D341Med (cell line): ENCODE measurements at regions not wholly inside any gene's neighbourhood (a gene's known extent, or its start where the extent isn't known, plus 50 kb on each side); places are given as distances from the start of the nearest gene placed in this dataset.

Experiments used
- DNase-seq: peaks from one replicate; pipeline ENCODE4 v3.0.0; 2012; ENCODE audit warnings: low spot score

GRCh38 chr4:110961066-110961465 is 338.2 kb upstream of the PITX2 start:
- DNase-seq: no peak

GRCh38 chr4:110962616-110963015 is 339.7 kb upstream of the PITX2 start:
- DNase-seq: no peak

- DNase-seq: no peak
These were observed 340.9 kb upstream of the PITX2 start for GRCh38 chr4:110963662-110964280.

GRCh38 chr4:110967936-110968335 is 345.1 kb upstream of the PITX2 start:
- no peak for DNase-seq

- peak; percentile 67 for DNase-seq
These were observed 347.8 kb upstream of the PITX2 start for GRCh38 chr4:110970642-110971041.

- DNase-seq: no peak
These were observed 352.5 kb upstream of the PITX2 start for GRCh38 chr4:110975338-110975737.

- DNase-seq: no peak
These were observed 354.7 kb upstream of the PITX2 start for GRCh38 chr4:110977554-110977953.

GRCh38 chr4:110978761-110979160 is 355.9 kb upstream of the PITX2 start:
- DNase-seq: no peak

GRCh38 chr4:110982486-110982885 is 359.6 kb upstream of the PITX2 start:
- DNase-seq: no peak

- DNase-seq: peak; percentile 30
These were observed 365.8 kb upstream of the PITX2 start for GRCh38 chr4:110988722-110989121.

- no peak for DNase-seq
These were observed 366.2 kb upstream of the PITX2 start for GRCh38 chr4:110989125-110989524.

GRCh38 chr4:110994781-110995180 is 371.9 kb upstream of the PITX2 start:
- DNase-seq: no peak

- no peak for DNase-seq
These were observed 375.4 kb upstream of the PITX2 start for GRCh38 chr4:110998320-110998719.

GRCh38 chr4:111011458-111011857 is 388.6 kb upstream of the PITX2 start:
- DNase-seq: peak; percentile 20

GRCh38 chr4:111013846-111014245 is 391.0 kb upstream of the PITX2 start:
- DNase-seq: no peak

- no peak for DNase-seq
These were observed 391.7 kb upstream of the PITX2 start for GRCh38 chr4:111014537-111014936.

GRCh38 chr4:111016416-111016815 is 393.5 kb upstream of the PITX2 start:
- DNase-seq: no peak

GRCh38 chr4:111018216-111018615 is 395.3 kb upstream of the PITX2 start:
- DNase-seq: no peak

- no peak for DNase-seq
These were observed 397.6 kb upstream of the PITX2 start for GRCh38 chr4:111020476-111020875.

- no peak for DNase-seq
These were observed 398.1 kb upstream of the PITX2 start for GRCh38 chr4:111020961-111021360.

GRCh38 chr4:111022758-111023157 is 399.9 kb upstream of the PITX2 start:
- no peak for DNase-seq

GRCh38 chr4:111027526-111027925 is 404.6 kb upstream of the PITX2 start:
- DNase-seq: no peak

GRCh38 chr4:111028795-111029194 is 405.9 kb upstream of the PITX2 start:
- no peak for DNase-seq

- DNase-seq: no peak
These were observed 408.2 kb upstream of the PITX2 start for GRCh38 chr4:111031001-111031579.
